ENCODE measurements at regions not wholly inside any gene's neighbourhood (a gene's known extent, or its start where the extent isn't known, plus 50 kb on each side); places are given as distances from the start of the nearest gene placed in this dataset.

DNA sequence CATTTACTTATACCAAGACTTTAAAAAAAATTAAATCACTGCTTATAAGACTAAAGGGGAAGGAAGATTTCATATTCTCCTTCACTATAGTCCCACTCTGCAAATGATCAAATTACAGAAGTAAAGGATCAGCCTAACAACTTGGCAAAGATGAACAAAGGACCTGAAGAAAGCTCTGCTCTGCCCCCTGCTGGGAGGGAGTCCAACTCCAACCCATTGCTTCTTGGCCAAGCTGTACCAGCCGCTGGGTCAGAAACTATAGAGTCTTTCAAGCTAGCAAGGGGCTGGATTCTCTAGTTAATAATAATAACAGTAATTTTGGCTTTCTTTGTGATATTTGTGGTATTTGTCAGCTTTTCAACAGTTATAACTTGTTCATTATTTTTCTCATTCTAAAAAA lies 927.0 kb upstream of the CRIM1 start:
- ATAC-seq: no peak
- H3K27ac ChIP-seq: no peak overlapping the region
- no peaks in the 10 kb centered on the region for H3K9me3 ChIP-seq
- intact Hi-C loops (cut with DNase I): no loop called here
- H3K4me1 ChIP-seq: no peaks in the 10 kb centered on the region
- no peaks in the 10 kb centered on the region for H3K27me3 ChIP-seq
- WGBS, 2 donors: 57 to 78% methylated on average over 1 of the region's 1 CpG
- DNase-seq: peak; percentile 19 to 34 (median 21)
- TF ChIP-seq, protein P1, sequence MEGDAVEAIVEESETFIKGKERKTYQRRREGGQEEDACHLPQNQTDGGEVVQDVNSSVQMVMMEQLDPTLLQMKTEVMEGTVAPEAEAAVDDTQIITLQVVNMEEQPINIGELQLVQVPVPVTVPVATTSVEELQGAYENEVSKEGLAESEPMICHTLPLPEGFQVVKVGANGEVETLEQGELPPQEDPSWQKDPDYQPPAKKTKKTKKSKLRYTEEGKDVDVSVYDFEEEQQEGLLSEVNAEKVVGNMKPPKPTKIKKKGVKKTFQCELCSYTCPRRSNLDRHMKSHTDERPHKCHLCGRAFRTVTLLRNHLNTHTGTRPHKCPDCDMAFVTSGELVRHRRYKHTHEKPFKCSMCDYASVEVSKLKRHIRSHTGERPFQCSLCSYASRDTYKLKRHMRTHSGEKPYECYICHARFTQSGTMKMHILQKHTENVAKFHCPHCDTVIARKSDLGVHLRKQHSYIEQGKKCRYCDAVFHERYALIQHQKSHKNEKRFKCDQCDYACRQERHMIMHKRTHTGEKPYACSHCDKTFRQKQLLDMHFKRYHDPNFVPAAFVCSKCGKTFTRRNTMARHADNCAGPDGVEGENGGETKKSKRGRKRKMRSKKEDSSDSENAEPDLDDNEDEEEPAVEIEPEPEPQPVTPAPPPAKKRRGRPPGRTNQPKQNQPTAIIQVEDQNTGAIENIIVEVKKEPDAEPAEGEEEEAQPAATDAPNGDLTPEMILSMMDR (IDR thresholded peaks at IDR 0.05): peak in 6 of 7 experiments; percentile 13 to 35 (median 24)
- no peak for TF ChIP-seq POLR2A (IDR thresholded peaks at IDR 0.05)
- H3K4me3 ChIP-seq: no peak overlapping the region
- H3K36me3 ChIP-seq (replicated peaks in 1 of 2; ENCODE audit: insufficient read depth in 1 of 2, low read depth in 2 of 2): no peaks in the 10 kb centered on the region

DNA sequence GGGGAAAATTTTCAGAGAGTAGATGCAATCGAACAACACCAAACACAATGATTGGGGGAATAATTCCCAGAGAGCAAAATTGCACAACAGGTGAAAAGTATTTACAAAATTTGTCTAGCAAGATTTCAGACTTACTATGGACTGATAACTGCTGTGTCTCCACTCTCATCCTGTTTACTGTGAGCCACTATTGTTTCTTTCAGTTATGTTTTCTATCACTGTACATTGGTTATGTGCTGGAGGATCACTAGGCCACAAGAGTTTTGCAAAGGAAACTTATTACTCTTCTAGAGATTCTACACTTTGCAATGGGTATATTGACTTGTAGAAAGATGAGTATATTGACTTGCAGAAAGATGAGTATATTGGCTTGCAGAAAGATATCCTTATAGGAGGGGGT lies 934.1 kb upstream of the CRIM1 start:
- TF ChIP-seq, protein P1 (IDR thresholded peaks at IDR 0.05): no peak
- no peak for TF ChIP-seq POLR2A (IDR thresholded peaks at IDR 0.05)
- ATAC-seq: no peak
- Histone ChIP-seq H3K9me3 (no peaks in the 10 kb centered on the region), H3K27me3 (no peaks in the 10 kb centered on the region), H3K27ac (no peak overlapping the region), H3K4me3 (no peak overlapping the region), H3K36me3 (replicated peaks in 1 of 2; ENCODE audit: insufficient read depth in 1 of 2, low read depth in 2 of 2) (no peaks in the 10 kb centered on the region), H3K4me1 (no peaks in the 10 kb centered on the region)
- WGBS, 2 donors: 70 to 78% methylated on average over 1 of the region's 1 CpG
- DNase-seq: no peak
- intact Hi-C loops (cut with DNase I): no loop called here

DNA sequence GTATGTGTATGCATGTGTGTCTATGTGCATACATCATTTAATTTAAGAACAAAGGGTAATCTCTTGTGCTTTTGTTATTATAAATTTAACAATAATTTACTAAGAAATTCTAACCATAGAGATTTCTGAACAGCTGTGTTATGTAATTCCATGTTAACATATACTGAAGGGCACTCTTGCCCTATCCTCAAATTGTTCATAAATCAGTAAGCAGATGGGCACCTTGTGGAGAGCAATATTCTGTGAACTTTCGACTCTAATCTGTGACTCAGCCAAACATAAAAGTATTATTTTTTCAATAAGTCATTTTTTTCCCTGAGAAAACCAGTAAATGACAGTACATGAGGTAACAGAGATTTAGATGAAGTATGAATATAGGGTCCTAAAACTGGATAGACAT lies 938.3 kb upstream of the CRIM1 start:
- Histone ChIP-seq H3K27ac (no peak overlapping the region), H3K9me3 (no peaks in the 10 kb centered on the region), H3K4me3 (no peak overlapping the region), H3K27me3 (no peaks in the 10 kb centered on the region), H3K4me1 (no peaks in the 10 kb centered on the region), H3K36me3 (replicated peaks in 1 of 2; ENCODE audit: insufficient read depth in 1 of 2, low read depth in 2 of 2) (no peaks in the 10 kb centered on the region)
- no peak for TF ChIP-seq POLR2A (IDR thresholded peaks at IDR 0.05)
- TF ChIP-seq, protein P1 (IDR thresholded peaks at IDR 0.05): no peak
- ATAC-seq (no peak), DNase-seq (no peak)
- 12 to 24% methylated on average over 1 of the region's 1 CpG for WGBS, 2 donors
- intact Hi-C loops (cut with DNase I): no loop called here

DNA sequence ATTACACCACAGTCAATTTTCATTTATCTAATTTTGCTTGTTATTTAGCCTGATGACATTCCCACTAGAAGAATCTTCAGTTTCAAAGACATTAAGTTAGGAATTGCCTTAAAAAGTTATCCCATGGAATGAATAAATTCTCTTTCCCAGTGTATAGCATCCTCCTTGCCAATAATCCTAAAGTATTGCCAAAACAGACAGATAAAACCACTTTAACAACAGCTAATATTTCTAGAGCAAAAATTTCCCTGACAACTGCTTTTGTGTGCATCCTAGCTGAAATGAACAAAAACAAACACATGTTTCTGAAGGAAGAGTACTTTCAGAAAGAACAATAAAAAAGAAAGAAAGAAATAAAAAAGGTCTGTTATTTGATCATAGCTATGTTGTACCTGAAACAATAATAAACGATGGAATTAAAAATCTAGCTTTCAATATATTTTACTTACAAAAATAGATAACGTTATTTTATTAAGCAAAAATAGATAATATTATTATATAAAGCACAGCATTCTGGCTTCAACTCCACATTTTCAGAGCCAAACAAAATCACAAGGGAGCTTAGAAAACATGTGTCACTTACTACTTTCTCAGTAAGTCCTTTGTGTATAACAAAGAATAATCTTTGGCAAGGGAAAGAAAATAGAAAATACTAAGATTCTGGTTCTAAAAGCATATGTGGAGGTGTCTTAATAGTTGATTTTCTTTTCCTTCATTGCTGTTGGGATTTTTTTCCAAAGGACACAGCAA lies 939.0 kb upstream of the CRIM1 start:
- Histone ChIP-seq H3K9me3 (no peaks in the 10 kb centered on the region), H3K36me3 (replicated peaks in 1 of 2; ENCODE audit: insufficient read depth in 1 of 2, low read depth in 2 of 2) (no peaks in the 10 kb centered on the region), H3K4me1 (no peaks in the 10 kb centered on the region), H3K4me3 (no peak overlapping the region), H3K27ac (no peak overlapping the region), H3K27me3 (no peaks in the 10 kb centered on the region)
- intact Hi-C loops (cut with DNase I): no loop called here
- WGBS, 2 donors: 40 to 44% methylated on average over 2 of the region's 2 CpGs
- DNase-seq (no peak), ATAC-seq (no peak)
- TF ChIP-seq, protein P1 (IDR thresholded peaks at IDR 0.05): no peak
- TF ChIP-seq POLR2A (IDR thresholded peaks at IDR 0.05): no peak

DNA sequence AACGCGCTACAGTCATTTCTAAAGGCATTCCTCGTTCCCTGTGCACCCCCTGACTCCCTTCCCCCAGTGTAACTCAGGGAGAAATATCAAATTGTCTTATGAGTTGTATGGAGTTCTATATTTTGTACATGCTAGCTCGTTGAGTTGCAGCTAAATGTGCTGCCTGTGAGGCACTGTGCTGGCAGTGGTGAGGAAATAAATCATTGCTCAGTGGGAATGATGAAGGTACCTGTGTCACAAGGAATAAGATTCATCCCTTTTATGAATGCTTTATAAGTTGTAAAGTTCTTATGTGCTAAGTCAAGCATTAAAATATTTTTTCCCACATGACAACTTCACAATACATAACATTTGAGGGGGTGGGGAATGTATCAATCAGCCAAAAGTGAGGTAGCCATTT lies 939.6 kb upstream of the CRIM1 start:
- intact Hi-C loops (cut with DNase I): no loop called here
- no peak overlapping the region for H3K27ac ChIP-seq
- H3K27me3 ChIP-seq: no peaks in the 10 kb centered on the region
- DNase-seq (no peak), ATAC-seq (no peak)
- TF ChIP-seq POLR2A (IDR thresholded peaks at IDR 0.05): no peak
- TF ChIP-seq, protein P1 (IDR thresholded peaks at IDR 0.05): no peak
- no peak overlapping the region for H3K4me3 ChIP-seq
- no peaks in the 10 kb centered on the region for H3K9me3 ChIP-seq
- H3K4me1 ChIP-seq: no peaks in the 10 kb centered on the region
- no peaks in the 10 kb centered on the region for H3K36me3 ChIP-seq (replicated peaks in 1 of 2; ENCODE audit: insufficient read depth in 1 of 2, low read depth in 2 of 2)
- WGBS, 2 donors: 58 to 66% methylated on average over 4 of the region's 4 CpGs
